Kidney (tissue), 13 donors: ENCODE measurements at regions not wholly inside any gene's neighbourhood (a gene's known extent, or its start where the extent isn't known, plus 50 kb on each side); places are given as distances from the start of the nearest gene placed in this dataset.

ENCODE experiments used
- DNase-seq, 5 donors: peaks; one replicate each; pipeline ENCODE4 v3.0.0-alpha.2; 2013 to 2020
- FAIRE-seq: peaks from 2 replicates; lab custom pipeline; 2012; peaks lifted over from hg19 to GRCh38; lab: Jason Lieb, UNC
- H3K27ac ChIP-seq, 2 donors: one replicate each; pipeline ENCODE4 v1.7.0; 2013; ENCODE audit warnings: low read depth in 2 of 2, low read length in 2 of 2, inconsistent platforms in 1 of 2
- H3K27me3 ChIP-seq: one replicate; pipeline ENCODE4 v1.7.1; 2013; ENCODE audit warnings: low read length, inconsistent platforms; ENCODE audit not compliant: control insufficient read depth, insufficient read depth
- H3K36me3 ChIP-seq, 3 donors: one replicate each; pipeline versions ENCODE4 v1.7.0 to v1.7.1; 2013; ENCODE audit warnings: low read length in 3 of 3, control low read depth in 1 of 3, inconsistent platforms in 1 of 3; ENCODE audit not compliant: insufficient read depth in 3 of 3, control insufficient read depth in 2 of 3
- H3K4me1 ChIP-seq, 3 donors: one replicate each; pipeline versions ENCODE4 v1.7.0 to v1.7.1; 2013; ENCODE audit warnings: low read length in 3 of 3, inconsistent platforms in 1 of 3, low read depth in 1 of 3; ENCODE audit not compliant: control insufficient read depth in 2 of 3, insufficient read depth in 2 of 3
- H3K4me3 ChIP-seq, 3 donors: one replicate each; pipeline versions ENCODE4 v1.7.0 to v1.8.1; 2013; ENCODE audit warnings: low read length in 3 of 3, control low read depth in 1 of 3, inconsistent platforms in 1 of 3
- H3K9ac ChIP-seq, 3 donors: one replicate each; pipeline versions ENCODE4 v1.7.0 to v1.7.1; 2013; ENCODE audit warnings: low read length in 3 of 3, control low read depth in 1 of 3, inconsistent platforms in 1 of 3
- H3K9me3 ChIP-seq, 3 donors: one replicate each; pipeline versions ENCODE4 v1.7.0 to v1.7.1; 2013; ENCODE audit warnings: low read length in 3 of 3, control low read depth in 1 of 3, inconsistent platforms in 1 of 3; ENCODE audit not compliant: control insufficient read depth in 2 of 3, insufficient read depth in 1 of 3
- intact Hi-C: fragments of 100-400 bp; cut with DNase I; formaldehyde crosslinking; loops from one replicate; pipeline ENCODE4 v1.11.1; 2022
- TF ChIP-seq, protein P1 (sequence below): IDR thresholded peaks from 3 replicates; pipeline ENCODE4 v1.5.1; 2012; ENCODE audit warnings: mild to moderate bottlenecking, moderate library complexity, borderline replicate concordance; ENCODE audit not compliant: insufficient read depth; ENCODE audit errors: extremely low read depth
- donor health status: control.
- donor health status: control.
- donor health status: control.
- donor health status: control.
- donor health status: control.
- donor health status: DM: yes; HTN: yes; CAD: no.
- donor health status: Normal renal cell carcinoma (clear cell type).

DNA sequence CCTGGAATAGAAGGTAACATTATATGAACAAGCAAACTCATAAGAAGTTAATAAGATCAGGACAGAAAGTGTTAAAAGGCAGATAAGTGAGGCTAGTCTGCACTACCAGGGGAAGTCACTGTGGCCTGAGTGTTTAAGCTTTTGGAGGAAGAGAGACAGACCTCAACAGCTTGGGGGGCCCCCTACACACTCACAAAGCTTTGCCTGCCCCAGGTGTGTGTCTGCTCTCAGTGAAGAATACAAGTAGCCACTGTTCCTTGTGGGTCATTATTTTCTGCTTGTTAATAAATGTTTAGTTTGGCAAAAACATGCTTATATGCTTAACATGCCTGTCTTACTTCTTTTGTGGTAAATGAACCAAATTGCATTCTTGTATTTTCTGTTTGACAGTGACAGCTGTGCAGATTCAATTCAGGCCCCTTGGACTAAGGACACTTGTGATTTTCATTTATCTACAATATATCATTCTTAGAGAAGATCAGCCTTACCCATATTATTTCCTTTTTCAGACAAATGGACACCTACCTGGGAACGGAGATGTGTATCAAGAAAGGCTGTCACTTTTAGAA is 50.7 kb upstream of the C12orf71 start:
- Histone ChIP-seq H3K27ac (no peak overlapping the region), H3K27me3 (no peaks in the 10 kb centered on the region), H3K36me3 (no peaks in the 10 kb centered on the region), H3K4me3 (no peak overlapping the region), H3K4me1 (no peaks in the 10 kb centered on the region), H3K9me3 (no peaks in the 10 kb centered on the region), H3K9ac (no peak overlapping the region)
- intact Hi-C loops, result no loop called here
- FAIRE-seq (no peak), DNase-seq (no peak)
- TF ChIP-seq, protein P1, sequence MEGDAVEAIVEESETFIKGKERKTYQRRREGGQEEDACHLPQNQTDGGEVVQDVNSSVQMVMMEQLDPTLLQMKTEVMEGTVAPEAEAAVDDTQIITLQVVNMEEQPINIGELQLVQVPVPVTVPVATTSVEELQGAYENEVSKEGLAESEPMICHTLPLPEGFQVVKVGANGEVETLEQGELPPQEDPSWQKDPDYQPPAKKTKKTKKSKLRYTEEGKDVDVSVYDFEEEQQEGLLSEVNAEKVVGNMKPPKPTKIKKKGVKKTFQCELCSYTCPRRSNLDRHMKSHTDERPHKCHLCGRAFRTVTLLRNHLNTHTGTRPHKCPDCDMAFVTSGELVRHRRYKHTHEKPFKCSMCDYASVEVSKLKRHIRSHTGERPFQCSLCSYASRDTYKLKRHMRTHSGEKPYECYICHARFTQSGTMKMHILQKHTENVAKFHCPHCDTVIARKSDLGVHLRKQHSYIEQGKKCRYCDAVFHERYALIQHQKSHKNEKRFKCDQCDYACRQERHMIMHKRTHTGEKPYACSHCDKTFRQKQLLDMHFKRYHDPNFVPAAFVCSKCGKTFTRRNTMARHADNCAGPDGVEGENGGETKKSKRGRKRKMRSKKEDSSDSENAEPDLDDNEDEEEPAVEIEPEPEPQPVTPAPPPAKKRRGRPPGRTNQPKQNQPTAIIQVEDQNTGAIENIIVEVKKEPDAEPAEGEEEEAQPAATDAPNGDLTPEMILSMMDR, result no peak

DNA sequence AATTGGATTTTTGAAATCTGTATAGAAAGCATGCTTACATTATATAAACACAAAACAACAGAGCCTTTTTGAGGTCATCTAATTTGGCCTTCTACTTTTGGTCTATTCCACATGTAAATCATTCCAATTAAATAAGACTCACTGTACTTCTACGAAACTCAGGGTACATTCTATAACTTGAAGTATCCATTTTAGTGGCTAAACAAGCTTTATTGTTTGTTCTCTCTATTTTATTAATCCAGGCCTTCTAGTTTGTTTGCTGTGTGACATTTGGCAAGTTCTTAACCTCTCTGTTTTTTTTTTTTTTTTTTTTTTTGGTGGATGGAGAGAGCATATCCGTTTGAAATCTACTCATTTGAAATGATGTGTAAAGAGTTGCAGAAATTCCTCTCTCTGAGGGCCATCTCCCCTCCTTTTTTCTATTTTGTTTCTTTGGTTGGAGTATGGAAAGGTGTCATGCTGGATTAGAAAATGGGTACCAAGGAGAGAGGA is 58.1 kb upstream of the C12orf71 start:
- no peak for FAIRE-seq
- H3K9ac ChIP-seq, result no peak overlapping the region
- no peaks in the 10 kb centered on the region for H3K36me3 ChIP-seq
- intact Hi-C loops, result no loop called here
- H3K9me3 ChIP-seq, result no peaks in the 10 kb centered on the region
- no peak overlapping the region for H3K27ac ChIP-seq
- no peak for DNase-seq
- H3K27me3 ChIP-seq, result no peaks in the 10 kb centered on the region
- no peaks in the 10 kb centered on the region for H3K4me1 ChIP-seq
- TF ChIP-seq, protein P1, result no peak
- H3K4me3 ChIP-seq, result no peak overlapping the region

DNA sequence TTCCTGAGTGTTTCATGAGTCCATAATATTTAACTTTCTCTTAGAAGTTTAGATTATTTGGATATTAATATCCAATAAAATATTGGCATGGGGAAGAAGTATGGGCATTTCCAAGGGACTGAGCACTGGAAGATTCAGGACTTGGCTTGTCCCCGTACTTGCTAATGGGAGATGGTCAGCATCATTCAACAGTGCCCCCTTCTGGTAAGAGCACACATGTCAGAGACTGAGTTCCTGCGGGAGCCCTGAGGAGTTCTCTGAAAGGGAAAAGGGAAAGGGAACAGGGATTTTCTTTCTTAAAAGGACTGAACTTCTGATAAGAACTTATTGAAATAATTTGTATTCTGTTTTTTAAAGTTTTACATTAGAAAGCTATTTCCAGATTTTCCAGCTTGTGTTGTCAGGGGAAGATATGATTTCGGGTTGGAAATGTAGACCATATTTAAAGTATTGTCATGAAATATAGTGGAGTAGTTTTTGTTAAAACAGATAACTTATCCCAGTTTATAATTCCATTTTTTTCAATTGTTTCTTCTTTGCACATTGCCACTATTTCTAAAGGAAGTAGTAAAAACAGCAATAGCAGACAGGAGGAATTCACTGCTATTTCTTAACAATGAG is 59.8 kb upstream of the C12orf71 start:
- H3K4me1 ChIP-seq, result no peaks in the 10 kb centered on the region
- no peaks in the 10 kb centered on the region for H3K36me3 ChIP-seq
- H3K9ac ChIP-seq, result no peak overlapping the region
- no peaks in the 10 kb centered on the region for H3K9me3 ChIP-seq
- peak; percentile 73 for FAIRE-seq
- TF ChIP-seq, protein P1, result peak; percentile 74
- H3K4me3 ChIP-seq, result no peak overlapping the region
- peak in 4 of 5 donors; percentile 58 to 87 (median 72) for DNase-seq
- H3K27ac ChIP-seq, result no peak overlapping the region
- intact Hi-C loops, result no loop called here
- H3K27me3 ChIP-seq, result no peaks in the 10 kb centered on the region
